ENCODE measurements at regions not wholly inside any gene's neighbourhood (a gene's known extent, or its start where the extent isn't known, plus 50 kb on each side); places are given as distances from the start of the nearest gene placed in this dataset.

DNA sequence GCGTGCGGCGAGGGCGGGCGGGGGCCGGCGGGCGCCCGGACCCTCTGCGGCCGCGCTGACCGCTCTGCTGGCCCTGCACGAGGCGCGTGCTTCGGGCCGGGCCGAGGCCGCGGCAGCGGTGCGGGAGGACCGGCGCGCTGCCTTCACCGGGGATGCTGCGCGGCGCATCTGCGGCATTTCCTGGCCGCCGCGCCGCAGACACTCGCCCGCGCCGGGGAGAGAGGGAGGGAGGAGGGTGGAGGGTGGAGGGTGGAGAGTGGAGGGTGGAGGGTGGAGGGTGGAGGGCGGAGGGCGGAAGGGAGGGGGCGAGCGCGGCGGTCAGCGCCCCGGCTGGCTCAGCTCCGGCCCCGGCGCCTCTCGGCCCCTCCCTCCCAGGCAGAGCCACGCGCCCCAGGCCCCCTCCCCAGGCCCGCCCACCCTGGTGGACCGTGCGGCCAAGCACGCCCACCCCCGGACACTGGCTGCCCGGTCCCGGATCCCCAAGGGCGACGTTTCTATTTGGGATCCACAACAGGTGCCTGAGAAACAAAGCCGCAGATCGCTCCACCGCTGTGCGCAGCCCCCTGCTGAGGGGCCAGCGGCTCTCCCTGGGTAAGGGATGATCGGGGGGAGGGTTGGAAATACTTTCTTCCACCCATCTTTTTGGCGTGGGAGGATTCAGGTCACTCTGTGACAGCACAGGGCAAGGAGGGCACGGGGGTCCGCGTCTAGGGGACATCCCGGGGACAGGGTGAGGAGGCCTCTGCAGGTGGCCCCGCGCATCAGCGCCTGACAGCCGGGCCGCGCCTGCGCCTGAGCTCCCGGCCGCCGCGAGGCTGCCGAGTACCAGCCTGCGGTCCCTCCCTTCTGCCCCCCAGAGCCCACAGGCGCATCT lies 111.2 kb upstream of the BEND6 start:
- no peak overlapping the region for H2AFZ ChIP-seq (ENCODE audit: low read length)
- no peak overlapping the region for H4K5ac ChIP-seq (ENCODE audit: insufficient read length, low read depth, low read length)
- H3K4me1 ChIP-seq (ENCODE audit: insufficient read depth, low read length), result peaks cover 5% of the 10 kb centered on the region; the same call in 1 of the 2 replicates
- no peak overlapping the region for H2BK20ac ChIP-seq (ENCODE audit: low read depth, low read length, poor library complexity, severe bottlenecking)
- DNase-seq, result peak; percentile 90
- H3T11ph ChIP-seq (ENCODE audit: low read length), result no peak overlapping the region
- Mint-ChIP-seq H3K4me1 (peaks cover 46 to 51% of the 10 kb centered on the region in 2 experiments), H3K9me3 (no peaks in the 10 kb centered on the region), H3K27ac (peak overlapping the region in 1 of 3 experiments; percentile 88; a peak in 2 of 7 replicates), H3K36me3 (ENCODE audit: insufficient read depth in 1 of 3, low read depth in 3 of 3) (no peaks in the 10 kb centered on the region), H3K27me3 (ENCODE audit: low read depth) (no peaks in the 10 kb centered on the region), H3K4me3 (peak overlapping the region; percentile 97 to 98)
- H2BK5ac ChIP-seq (ENCODE audit: insufficient read length, low read length), result no peak overlapping the region
- no peak overlapping the region for H4K8ac ChIP-seq (replicated peaks; ENCODE audit: insufficient read length, low read depth, low read length)
- no peak overlapping the region for H3K9ac ChIP-seq (ENCODE audit: extremely low read depth, insufficient read length, low read length)
- no peak overlapping the region for H2BK120ac ChIP-seq (ENCODE audit: low read depth, low read length, poor library complexity, severe bottlenecking)
- H3K9me3 ChIP-seq (ENCODE audit: control insufficient read depth, low read depth, low read length), result no peaks in the 10 kb centered on the region
- H3K4me2 ChIP-seq (ENCODE audit: insufficient read depth, insufficient read length, low read length), result peak overlapping the region; percentile 67
- no CpG with 5 or more reads among the region's 87 CpGs for WGBS (ENCODE audit: extremely low coverage, insufficient read length, low lambda C conversion rate)
- no peaks in the 10 kb centered on the region for H3K27me3 ChIP-seq (ENCODE audit: insufficient read depth, low read length)
- H3K4ac ChIP-seq (ENCODE audit: low read depth, low read length), result no peak overlapping the region
- no peaks in the 10 kb centered on the region for H3K79me1 ChIP-seq (ENCODE audit: insufficient read depth, low read depth, low read length, poor library complexity, severe bottlenecking)
- no peak overlapping the region for H3K18ac ChIP-seq (ENCODE audit: insufficient read length, low read depth, low read length)
- no peak overlapping the region for H3K27ac ChIP-seq (ENCODE audit: insufficient read length, low read depth, low read length)
- H3K14ac ChIP-seq (ENCODE audit: insufficient read depth, low read length), result no peak overlapping the region; the same call in 1 of the 2 replicates
- TF ChIP-seq, protein P1, sequence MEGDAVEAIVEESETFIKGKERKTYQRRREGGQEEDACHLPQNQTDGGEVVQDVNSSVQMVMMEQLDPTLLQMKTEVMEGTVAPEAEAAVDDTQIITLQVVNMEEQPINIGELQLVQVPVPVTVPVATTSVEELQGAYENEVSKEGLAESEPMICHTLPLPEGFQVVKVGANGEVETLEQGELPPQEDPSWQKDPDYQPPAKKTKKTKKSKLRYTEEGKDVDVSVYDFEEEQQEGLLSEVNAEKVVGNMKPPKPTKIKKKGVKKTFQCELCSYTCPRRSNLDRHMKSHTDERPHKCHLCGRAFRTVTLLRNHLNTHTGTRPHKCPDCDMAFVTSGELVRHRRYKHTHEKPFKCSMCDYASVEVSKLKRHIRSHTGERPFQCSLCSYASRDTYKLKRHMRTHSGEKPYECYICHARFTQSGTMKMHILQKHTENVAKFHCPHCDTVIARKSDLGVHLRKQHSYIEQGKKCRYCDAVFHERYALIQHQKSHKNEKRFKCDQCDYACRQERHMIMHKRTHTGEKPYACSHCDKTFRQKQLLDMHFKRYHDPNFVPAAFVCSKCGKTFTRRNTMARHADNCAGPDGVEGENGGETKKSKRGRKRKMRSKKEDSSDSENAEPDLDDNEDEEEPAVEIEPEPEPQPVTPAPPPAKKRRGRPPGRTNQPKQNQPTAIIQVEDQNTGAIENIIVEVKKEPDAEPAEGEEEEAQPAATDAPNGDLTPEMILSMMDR (conservative IDR thresholded peaks at IDR 0.05), result peak; percentile 74
- no peaks in the 10 kb centered on the region for H4K20me1 ChIP-seq (ENCODE audit: control insufficient read depth, insufficient read depth, insufficient read length)
- no peak overlapping the region for H2AK5ac ChIP-seq (ENCODE audit: insufficient read length, low read length)
- no peak overlapping the region for H3K23ac ChIP-seq (ENCODE audit: insufficient read length, low read depth, low read length)
- no peak overlapping the region for H2BK12ac ChIP-seq (ENCODE audit: insufficient read length, low read depth, low read length)
- no peaks in the 10 kb centered on the region for H3K23me2 ChIP-seq (ENCODE audit: insufficient read length, low read depth, low read length, poor library complexity, severe bottlenecking)
- peaks cover 23% of the 10 kb centered on the region; the same call in 1 of the 2 replicates for H3K79me2 ChIP-seq (ENCODE audit: insufficient read depth, low read length)
- H4K91ac ChIP-seq (ENCODE audit: insufficient read length, low read depth, low read length), result no peak overlapping the region
- no peak overlapping the region for H2BK15ac ChIP-seq (ENCODE audit: low read depth, low read length)
- no peak overlapping the region for H3K56ac ChIP-seq (ENCODE audit: insufficient read length, low read depth, low read length)
